ENCODE measurements at regions not wholly inside any gene's neighbourhood (a gene's known extent, or its start where the extent isn't known, plus 50 kb on each side); places are given as distances from the start of the nearest gene placed in this dataset.

- TF ChIP-seq CTCF (IDR thresholded peaks at IDR 0.05) (no peak), POLR2A (IDR thresholded peaks at IDR 0.05) (no peak)
These were observed 97.6 kb upstream of the E2F8 start for GRCh38 chr11:19338375-19338774.

All from gastroesophageal sphincter (tissue), 3 donors.